ENCODE measurements at regions not wholly inside any gene's neighbourhood (a gene's known extent, or its start where the extent isn't known, plus 50 kb on each side); places are given as distances from the start of the nearest gene placed in this dataset.

- DNase-seq (ENCODE audit: low spot score): no peak
These were observed 1437.4 kb upstream of the SPRY2 start for GRCh38 chr13:81778350-81778749.

DNA sequence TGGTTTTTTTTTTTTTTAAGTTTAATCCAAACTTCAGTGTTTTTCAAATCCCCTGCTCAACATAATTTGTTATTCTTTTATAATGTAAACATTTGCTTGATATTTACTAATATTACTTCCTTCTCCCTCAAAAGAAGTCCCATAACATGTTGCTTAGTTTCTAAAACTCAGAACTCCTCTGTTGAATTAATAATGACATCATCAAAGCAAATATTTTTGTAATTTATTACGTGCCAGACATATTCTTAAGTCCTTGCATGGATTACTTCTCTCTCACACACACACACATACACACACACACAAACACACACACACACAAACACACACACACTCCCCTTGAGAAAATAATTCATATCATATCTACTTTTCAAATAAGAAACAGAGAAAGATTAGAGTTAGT lies 1432.3 kb upstream of the SPRY2 start:
- DNase-seq (ENCODE audit: low spot score): no peak

- DNase-seq (ENCODE audit: low spot score): no peak
These were observed 1431.0 kb upstream of the SPRY2 start for GRCh38 chr13:81771951-81772350.

DNA sequence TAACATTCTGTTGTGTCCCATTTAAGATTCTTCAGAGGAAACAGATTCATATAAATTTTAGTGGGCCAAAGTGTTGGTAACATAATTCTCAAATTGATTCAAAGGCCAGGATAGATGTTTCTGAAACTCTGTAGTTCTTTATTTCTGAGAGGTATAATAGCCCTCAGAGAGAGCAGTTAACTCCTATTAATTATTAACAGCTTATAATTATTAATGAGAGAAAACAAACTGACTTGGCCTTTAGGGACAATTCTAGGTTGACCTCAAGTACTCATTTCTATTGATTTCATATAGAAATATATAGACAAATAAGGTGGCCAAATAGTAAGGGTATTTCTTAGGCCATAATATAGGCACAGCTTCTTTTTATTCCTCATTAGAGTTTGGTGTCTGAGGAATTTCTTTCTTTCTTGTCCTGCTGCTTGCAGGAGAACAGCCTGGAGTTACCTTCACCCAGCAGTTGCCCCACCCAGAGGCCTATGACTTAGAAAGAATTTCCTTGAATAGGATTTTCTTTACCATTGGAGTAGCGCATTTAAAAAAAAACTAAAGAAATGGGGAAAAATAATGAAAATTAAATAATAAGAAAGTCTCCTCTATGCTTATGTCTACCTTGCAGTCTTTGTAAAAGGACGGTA lies 1430.1 kb upstream of the SPRY2 start:
- no peak for DNase-seq (ENCODE audit: low spot score)

GRCh38 chr13:81762449-81762848 lies 1421.5 kb upstream of the SPRY2 start:
- no peak for DNase-seq (ENCODE audit: low spot score)

DNA sequence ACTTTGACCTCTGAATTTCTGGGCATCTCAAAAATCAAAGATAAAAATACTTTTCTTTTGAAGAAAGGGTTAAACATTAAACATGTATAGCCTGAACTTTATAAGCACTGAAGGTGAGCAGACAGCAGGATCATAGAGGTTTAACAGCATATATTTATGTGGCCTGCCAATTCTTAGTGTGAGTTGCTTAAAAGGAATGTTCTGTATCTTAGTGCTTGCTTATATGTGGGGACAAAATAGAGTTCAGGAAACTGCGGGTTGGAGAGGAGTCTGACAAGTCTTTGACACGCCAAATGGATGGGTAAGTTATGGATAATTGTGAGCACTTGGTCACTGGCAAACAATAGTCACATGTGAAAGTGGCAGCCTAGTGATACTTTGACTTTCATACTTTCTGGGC lies 1419.4 kb upstream of the SPRY2 start:
- no peak for DNase-seq (ENCODE audit: low spot score)

DNA sequence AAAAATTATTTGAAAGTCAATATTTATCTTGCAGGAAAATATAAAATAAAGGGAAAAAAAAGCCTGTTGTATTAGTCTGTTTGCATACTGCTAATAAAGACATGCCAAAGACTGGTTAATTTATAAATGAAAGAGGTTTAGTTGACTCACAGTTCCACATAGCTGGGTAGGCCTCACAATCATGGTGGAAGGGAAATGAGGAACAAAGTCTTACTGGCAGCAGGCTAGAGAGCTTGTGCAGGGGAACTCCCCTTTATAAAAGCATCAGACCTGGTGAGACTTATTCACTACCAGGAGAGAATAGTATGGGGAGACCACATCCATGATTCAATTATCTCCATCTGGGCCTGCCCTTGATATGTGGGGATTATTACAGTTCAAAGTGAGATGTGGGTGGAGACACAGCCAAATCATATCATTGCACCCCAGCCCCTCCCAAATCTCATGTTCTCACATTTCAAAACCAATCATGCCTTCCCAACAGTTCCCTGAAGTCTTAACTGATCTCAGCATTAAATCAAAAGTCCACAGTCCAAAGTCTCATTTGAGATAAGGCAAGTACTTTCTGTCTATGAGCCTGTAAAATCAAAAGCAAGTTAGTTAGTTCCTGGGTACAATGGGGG lies 1416.5 kb upstream of the SPRY2 start:
- no peak for DNase-seq (ENCODE audit: low spot score)

DNA sequence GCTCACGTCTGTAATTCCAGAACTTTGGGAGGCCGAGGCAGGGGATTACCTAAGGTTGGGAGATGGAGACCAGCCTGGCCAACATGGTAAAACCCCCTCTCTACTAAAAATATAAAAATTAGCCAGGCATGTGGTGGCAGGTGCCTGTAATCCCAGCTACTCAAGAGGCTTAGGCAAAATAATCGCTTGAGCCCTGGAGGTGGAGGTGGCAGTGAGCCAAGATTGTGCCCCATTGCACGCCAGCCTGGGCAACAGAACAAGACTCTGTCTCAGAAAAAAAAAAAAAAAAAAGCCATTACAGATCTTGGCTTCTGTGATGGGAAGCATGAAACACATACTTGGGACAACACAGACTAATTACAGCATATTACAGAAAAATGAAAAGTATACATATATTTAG lies 1404.5 kb upstream of the SPRY2 start:
- DNase-seq (ENCODE audit: low spot score): no peak

DNA sequence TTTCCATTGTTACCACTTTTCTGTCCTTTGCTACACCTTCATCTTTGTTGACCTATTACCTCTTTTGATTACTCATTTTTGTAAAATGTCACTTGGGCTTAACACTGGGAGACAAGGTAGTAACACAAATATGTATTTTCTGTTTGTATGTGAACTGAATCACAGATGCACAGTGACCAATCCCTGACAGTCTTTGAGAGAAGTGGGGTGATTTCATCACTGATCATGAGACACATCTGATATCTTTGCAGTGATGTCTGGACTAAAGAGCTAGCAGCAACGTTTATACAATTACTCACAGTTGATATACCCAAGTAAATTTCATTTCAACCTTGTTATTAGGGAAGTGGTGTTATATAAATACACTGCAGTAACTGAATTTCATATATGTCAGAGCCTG lies 1397.4 kb upstream of the SPRY2 start:
- DNase-seq (ENCODE audit: low spot score): no peak

GRCh38 chr13:81726037-81726726 lies 1385.3 kb upstream of the SPRY2 start:
- DNase-seq (ENCODE audit: low spot score): no peak

DNA sequence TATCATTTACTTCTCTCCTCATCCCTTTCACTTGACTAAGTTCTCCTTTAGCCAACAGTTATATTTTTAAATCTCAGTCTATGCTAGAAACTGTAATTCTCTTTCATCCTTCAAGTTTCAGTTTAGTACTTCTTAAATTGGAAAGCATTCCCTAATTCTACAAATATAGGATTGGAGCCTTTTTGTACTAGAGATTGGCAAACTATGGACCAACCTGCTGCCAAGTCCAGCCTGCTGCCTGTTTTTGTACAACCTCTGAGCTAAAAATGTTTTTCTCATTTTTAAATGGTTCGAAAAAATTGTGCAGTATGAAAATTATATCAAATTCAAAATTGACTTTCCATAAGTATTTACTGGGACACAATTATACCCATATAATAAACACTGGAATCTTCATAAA lies 1381.5 kb upstream of the SPRY2 start:
- no peak for DNase-seq (ENCODE audit: low spot score)

GRCh38 chr13:81721400-81721799 lies 1380.5 kb upstream of the SPRY2 start:
- DNase-seq (ENCODE audit: low spot score): no peak

- DNase-seq (ENCODE audit: low spot score): no peak
These were observed 1373.6 kb upstream of the SPRY2 start for GRCh38 chr13:81714513-81714912.

- DNase-seq (ENCODE audit: low spot score): no peak
These were observed 1372.3 kb upstream of the SPRY2 start for GRCh38 chr13:81713201-81713600.

- no peak for DNase-seq (ENCODE audit: low spot score)
These were observed 1356.9 kb upstream of the SPRY2 start for GRCh38 chr13:81697826-81698225.

DNA sequence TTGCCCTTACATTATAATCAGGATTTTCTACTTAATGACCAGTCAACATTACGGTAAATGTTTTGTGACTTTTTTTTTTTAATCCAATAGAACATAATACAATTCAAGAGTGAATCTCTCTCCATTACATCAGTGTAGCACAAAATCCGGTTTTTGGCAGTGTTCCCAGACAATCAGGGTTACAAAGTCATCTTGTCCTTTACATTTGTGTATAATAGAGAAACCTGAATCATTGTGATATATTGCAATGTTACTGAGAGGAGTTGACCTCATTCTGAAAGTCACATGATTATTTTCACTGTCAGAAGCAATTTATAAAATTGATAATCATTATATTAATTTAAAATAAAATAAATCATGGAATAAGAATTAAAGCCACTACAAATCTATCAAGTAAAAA lies 1346.0 kb upstream of the SPRY2 start:
- DNase-seq (ENCODE audit: low spot score): no peak

DNA sequence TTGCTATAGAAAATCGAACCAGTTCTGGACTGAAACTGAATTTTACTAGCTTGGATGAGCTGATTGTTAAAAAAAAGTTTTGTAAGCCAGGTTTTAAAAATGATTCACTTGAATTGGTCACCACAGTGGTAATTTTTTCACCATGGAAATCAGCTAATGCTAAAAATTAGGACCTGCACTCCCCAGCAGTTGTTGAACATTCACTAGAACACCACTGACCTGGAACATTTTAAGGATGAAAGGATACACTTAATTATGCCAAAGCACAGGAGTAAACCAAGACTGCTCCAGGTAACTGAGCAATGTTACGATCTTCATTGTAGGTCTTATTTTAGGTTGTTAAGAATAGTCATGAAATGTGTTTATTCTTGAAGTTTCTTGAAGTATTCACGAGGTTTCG lies 1342.6 kb upstream of the SPRY2 start:
- no peak for DNase-seq (ENCODE audit: low spot score)

GRCh38 chr13:81682081-81682630 lies 1341.2 kb upstream of the SPRY2 start:
- DNase-seq (ENCODE audit: low spot score): no peak

GRCh38 chr13:81677857-81678256 lies 1336.9 kb upstream of the SPRY2 start:
- DNase-seq (ENCODE audit: low spot score): no peak

DNA sequence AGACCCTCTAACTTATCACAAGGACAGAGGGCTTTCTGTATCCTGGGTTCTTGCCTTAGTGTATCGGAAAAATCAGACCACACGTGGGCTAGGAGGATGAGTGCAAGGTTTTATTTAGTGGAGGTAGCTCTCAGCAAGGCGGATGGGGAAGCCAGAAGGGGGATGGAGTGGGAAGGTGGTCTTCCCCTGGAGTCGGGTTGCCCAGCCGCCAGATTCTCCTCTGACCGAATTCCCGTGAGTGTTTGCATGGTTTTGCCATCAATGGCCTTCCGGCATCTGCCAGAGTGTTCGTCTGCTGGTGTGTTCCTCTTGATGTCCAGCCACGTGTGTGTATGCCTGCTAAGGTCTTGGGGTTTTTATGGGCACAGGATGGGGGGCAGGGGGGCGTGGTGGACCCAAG lies 1335.1 kb upstream of the SPRY2 start:
- DNase-seq (ENCODE audit: low spot score): no peak

DNA sequence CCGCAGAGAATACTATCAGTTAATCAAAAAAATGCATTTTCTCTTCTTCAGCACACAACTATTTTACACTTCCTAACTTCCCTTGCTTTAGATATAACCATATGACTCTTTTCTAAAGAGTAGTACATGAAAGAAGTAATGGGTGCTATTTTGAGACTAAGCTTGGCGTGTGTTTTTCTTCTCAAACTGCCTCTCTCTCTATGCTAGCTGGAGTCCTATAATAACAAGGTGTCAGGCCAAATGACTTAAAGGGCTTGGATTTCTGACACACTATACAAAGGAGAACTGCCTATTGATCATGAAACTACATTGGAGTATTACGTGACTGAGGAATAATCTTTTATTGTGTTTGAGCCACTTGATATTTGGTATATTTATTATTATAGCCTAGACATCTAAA lies 1330.1 kb upstream of the SPRY2 start:
- no peak for DNase-seq (ENCODE audit: low spot score)

DNA sequence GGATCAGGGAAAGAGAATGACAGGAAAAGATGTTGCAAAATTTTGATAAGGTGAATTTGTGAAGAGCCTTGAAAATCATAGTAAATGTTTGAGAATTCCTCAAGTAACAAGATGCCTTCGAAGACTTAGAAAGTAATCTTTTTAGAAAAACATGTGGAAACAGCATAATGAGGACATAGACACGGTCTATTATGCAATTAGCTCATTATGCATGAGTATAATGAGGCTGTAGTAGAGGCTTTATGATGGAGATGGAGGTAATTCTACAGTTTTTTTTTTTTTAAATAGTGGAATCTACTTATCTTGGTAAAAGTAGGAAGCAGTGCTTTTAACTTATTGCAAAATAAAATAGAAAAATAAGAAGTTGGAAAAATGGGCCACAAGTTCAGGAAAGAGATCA lies 1329.1 kb upstream of the SPRY2 start:
- DNase-seq (ENCODE audit: low spot score): no peak

- DNase-seq (ENCODE audit: low spot score): no peak
These were observed 1323.9 kb upstream of the SPRY2 start for GRCh38 chr13:81664872-81665271.
